ENCODE measurements at regions not wholly inside any gene's neighbourhood (a gene's known extent, or its start where the extent isn't known, plus 50 kb on each side); places are given as distances from the start of the nearest gene placed in this dataset.
"Not testable (repeated sequence)": the region's sequence is repeated elsewhere in the genome, so short reads cannot be mapped to it uniquely, and the experiment has no call there.

DNA sequence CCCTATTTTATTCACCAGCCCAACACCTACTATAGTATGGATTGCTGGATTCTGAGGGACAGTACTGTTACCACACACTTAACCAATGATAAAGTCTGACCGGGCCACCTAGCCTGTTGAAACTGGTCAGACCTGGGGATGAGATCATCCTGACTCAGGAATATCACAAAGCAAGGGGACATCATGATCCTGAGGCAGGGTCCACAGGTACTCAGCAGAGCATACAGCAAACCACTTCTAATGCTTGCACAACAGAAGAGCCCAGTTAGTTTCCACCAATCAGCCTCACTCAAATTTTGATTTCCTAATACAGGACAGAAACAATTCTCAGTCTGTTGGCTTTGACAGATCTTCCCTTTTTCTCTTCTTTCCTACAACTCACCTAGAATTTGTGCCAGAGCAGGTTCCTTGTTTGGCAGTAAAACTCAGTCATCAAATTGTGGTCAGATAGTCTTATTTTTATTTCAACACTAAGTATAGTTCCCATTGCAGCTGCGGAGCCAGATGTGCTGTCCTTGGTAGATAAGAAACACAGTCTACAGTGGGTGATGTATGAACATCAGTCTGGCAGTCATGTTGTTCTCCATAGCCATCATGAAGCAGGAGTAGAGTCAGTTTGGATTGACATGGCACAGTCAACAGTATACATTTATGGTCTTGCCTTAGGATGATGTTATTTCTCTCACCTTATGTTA, 90.1 kb upstream of the PRR23C start:
- DNase-seq: no peak
- no peak overlapping the region for H3K27ac Mint-ChIP-seq
- peaks cover 12% of the 10 kb centered on the region for H3K27me3 Mint-ChIP-seq (ENCODE audit: low read depth, poor library complexity)
- H3K4me3 Mint-ChIP-seq: no peak overlapping the region
- H3K9me3 Mint-ChIP-seq: no peaks in the 10 kb centered on the region
- no peaks in the 10 kb centered on the region for H3K4me1 Mint-ChIP-seq
- no peaks in the 10 kb centered on the region for H3K36me3 Mint-ChIP-seq (ENCODE audit: low read depth)
- TF ChIP-seq, protein P1, sequence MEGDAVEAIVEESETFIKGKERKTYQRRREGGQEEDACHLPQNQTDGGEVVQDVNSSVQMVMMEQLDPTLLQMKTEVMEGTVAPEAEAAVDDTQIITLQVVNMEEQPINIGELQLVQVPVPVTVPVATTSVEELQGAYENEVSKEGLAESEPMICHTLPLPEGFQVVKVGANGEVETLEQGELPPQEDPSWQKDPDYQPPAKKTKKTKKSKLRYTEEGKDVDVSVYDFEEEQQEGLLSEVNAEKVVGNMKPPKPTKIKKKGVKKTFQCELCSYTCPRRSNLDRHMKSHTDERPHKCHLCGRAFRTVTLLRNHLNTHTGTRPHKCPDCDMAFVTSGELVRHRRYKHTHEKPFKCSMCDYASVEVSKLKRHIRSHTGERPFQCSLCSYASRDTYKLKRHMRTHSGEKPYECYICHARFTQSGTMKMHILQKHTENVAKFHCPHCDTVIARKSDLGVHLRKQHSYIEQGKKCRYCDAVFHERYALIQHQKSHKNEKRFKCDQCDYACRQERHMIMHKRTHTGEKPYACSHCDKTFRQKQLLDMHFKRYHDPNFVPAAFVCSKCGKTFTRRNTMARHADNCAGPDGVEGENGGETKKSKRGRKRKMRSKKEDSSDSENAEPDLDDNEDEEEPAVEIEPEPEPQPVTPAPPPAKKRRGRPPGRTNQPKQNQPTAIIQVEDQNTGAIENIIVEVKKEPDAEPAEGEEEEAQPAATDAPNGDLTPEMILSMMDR (IDR thresholded peaks at IDR 0.05): no peak

DNA sequence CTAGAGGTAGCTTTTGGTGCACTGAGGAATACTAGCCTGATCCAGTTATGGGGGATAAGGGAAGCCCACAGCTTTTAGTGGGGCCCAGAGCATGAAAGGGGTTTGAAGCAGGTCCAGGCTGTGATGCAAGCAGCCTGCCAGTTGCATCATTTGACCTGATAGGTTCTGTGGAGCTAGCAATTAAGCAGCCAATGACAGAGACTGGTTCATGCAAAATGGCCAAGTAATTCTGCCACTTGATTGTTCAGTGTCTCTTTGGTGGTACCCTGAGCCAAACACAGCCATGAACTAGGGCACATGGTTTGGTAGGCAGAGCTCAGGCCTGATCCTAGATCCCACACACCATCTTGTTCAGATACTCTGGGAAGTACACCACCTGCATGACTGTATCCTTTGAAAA, 91.0 kb upstream of the PRR23C start:
- Mint-ChIP-seq H3K27me3 (ENCODE audit: low read depth, poor library complexity) (peaks cover 10% of the 10 kb centered on the region), H3K27ac (no peak overlapping the region), H3K36me3 (ENCODE audit: low read depth) (no peaks in the 10 kb centered on the region), H3K9me3 (no peaks in the 10 kb centered on the region), H3K4me3 (no peak overlapping the region), H3K4me1 (no peaks in the 10 kb centered on the region)
- DNase-seq: no peak
- TF ChIP-seq, protein P1 (IDR thresholded peaks at IDR 0.05): no peak

DNA sequence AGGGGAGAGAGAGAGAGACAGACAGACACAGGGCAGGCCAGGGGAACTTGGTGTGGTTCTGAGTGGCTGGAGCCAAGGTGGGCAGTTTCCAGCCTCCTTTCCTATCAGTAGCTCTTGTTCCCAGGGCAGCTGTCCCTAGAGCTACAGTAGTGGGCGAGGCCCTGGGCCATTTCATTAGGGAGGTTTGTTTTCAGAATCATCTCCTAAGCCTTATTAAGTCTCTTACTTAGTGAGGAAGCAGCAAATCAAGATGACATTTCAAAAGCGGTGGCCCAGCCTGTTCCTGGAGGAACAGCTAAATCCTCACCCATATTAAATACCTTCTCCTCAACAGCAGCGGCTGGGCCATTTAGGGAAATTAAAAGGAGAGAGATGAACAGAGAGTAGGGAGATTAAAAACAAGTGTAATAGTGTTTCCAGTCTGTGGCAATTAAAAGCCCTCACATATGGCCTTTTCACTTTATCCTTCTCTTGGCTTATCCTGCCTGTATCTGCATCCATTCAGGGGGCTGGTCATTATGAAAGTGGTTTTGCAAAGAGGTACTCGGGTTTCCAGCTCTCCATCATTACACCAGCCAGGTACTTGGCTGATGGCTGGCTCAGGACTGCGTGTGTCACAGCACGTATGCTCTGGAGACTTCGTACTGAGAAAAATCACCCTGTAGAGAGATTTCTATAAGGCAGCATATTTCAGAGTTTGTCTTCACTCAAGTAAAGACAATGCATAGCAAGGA, 91.9 kb upstream of the PRR23C start:
- Mint-ChIP-seq H3K4me1 (no peaks in the 10 kb centered on the region), H3K27me3 (ENCODE audit: low read depth, poor library complexity) (peaks cover 10% of the 10 kb centered on the region), H3K9me3 (no peaks in the 10 kb centered on the region), H3K36me3 (ENCODE audit: low read depth) (no peaks in the 10 kb centered on the region), H3K27ac (no peak overlapping the region), H3K4me3 (no peak overlapping the region)
- TF ChIP-seq, protein P1 (IDR thresholded peaks at IDR 0.05): no peak
- DNase-seq: no peak

DNA sequence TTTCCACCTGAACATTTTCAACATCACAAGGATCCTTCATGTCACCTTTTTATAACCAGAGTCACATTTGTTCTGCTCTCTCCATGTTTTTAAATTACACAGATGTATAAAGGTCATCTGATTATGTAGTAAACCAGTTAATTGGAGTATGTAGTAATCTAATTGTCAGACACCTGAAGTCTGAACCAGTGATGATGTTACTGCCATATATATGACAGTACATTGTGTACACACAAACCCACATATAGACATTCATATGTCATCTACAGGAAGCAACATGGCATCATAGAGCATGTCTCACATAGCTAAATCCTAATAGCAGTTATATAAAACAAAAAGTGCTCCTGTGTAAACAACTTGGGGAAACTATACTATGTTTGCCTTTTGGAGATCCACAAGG, 95.9 kb upstream of the PRR23C start:
- no peak overlapping the region for H3K27ac Mint-ChIP-seq
- no peaks in the 10 kb centered on the region for H3K4me1 Mint-ChIP-seq
- peaks cover 16% of the 10 kb centered on the region for H3K27me3 Mint-ChIP-seq (ENCODE audit: low read depth, poor library complexity)
- TF ChIP-seq, protein P1 (IDR thresholded peaks at IDR 0.05): no peak
- no peak overlapping the region for H3K4me3 Mint-ChIP-seq
- H3K36me3 Mint-ChIP-seq (ENCODE audit: low read depth): no peaks in the 10 kb centered on the region
- H3K9me3 Mint-ChIP-seq: peaks cover 9% of the 10 kb centered on the region
- DNase-seq: no peak

DNA sequence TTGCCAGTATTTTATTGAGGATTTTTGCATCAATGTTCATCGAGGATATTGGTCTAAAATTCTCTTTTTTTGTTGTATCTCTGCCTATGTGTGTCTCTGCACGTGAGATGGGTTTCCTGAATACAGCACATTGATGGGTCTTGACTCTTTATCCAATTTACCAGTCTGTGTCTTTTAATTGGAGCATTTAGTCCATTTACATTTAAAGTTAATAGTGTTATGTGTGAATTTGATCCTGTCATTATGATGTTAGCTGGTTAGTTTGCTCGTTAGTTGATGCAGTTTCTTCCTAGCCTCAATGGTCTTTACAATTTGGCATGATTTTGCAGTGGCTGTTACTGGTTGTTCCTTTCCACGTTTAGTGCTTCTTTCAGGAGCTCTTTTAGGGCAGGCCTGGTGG, 101.3 kb upstream of the PRR23C start:
- not testable (repeated sequence) for H3K4me3 Mint-ChIP-seq; DNase-seq; H3K4me1 Mint-ChIP-seq; H3K36me3 Mint-ChIP-seq (ENCODE audit: low read depth); H3K27ac Mint-ChIP-seq
- Mint-ChIP-seq H3K9me3 (peaks cover 33% of the 10 kb centered on the region), H3K27me3 (ENCODE audit: low read depth, poor library complexity) (peaks cover 12% of the 10 kb centered on the region)

DNA sequence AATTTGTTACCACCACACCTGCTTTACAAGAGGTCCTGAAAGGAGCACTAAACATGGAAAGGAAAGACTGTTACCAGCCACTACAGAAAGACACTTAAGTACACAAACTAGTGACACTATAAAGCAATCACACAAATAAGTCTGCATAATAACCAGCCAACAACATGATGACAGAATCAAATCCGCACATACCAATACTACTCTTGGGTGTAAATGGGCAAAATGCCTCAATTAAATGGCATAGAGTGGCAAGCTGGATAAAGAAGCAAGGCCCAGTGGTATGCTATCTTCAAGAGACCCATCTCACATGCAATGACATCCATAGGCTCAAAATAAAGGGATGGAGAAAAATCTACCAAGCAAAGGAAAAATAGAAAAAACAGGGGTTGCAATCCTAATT, 106.8 kb upstream of the PRR23C start:
- DNase-seq: no peak
- Mint-ChIP-seq H3K4me1 (no peaks in the 10 kb centered on the region), H3K27ac (no peak overlapping the region), H3K27me3 (ENCODE audit: low read depth, poor library complexity) (peaks cover 23% of the 10 kb centered on the region), H3K4me3 (no peak overlapping the region), H3K9me3 (peaks cover 36% of the 10 kb centered on the region), H3K36me3 (ENCODE audit: low read depth) (no peaks in the 10 kb centered on the region)
- TF ChIP-seq, protein P1 (IDR thresholded peaks at IDR 0.05): no peak

DNA sequence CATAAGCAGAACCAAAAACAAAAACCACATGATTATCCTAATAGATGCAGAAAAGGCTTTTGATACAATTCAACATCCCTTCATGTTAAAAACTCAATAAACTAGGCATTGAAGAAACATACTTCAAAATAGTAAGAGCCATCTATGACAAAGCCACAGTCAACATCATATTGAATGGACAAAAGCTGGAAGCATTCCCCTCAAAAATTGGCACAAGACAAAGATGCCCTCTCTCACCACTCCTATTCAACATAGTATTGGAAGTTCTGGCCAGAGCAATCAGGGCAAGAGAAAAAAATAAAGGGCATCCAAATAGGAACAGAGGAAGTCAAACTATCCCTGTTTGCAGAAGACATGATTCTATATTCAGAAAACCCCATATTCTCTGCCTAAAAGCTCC, 108.7 kb upstream of the PRR23C start:
- H3K36me3 Mint-ChIP-seq (ENCODE audit: low read depth); H3K4me1 Mint-ChIP-seq; H3K4me3 Mint-ChIP-seq; H3K27ac Mint-ChIP-seq; DNase-seq: not testable (repeated sequence)
- Mint-ChIP-seq H3K9me3 (peaks cover 29% of the 10 kb centered on the region), H3K27me3 (ENCODE audit: low read depth, poor library complexity) (peaks cover 29% of the 10 kb centered on the region)
